Smooth muscle cell (in vitro differentiated cells): ENCODE measurements at regions not wholly inside any gene's neighbourhood (a gene's known extent, or its start where the extent isn't known, plus 50 kb on each side); places are given as distances from the start of the nearest gene placed in this dataset.

Experiments used
- DNase-seq: peaks from one replicate; lab custom pipeline; 2025; ENCODE audit not compliant: unreplicated experiment; lab: John Stamatoyannopoulos, UW
- H2AFZ ChIP-seq: fragments of 200-600 bp; sonication (generic); 2 replicates; pipeline ENCODE4 v1.6.0; 2016; ENCODE audit warnings: antibody characterized with exemption, low read depth, mild to moderate bottlenecking
- H3F3A ChIP-seq: fragments of 200-600 bp; sonication (generic); 2 replicates; pipeline ENCODE4 v1.6.0; 2017; ENCODE audit warnings: antibody characterized with exemption, low read depth
- H3K27ac ChIP-seq: fragments of 200-600 bp; sonication (generic); 2 replicates; pipeline ENCODE4 v1.5.1; 2016; ENCODE audit warnings: low read depth, mild to moderate bottlenecking
- H3K27me3 ChIP-seq: fragments of 200-600 bp; sonication (generic); 2 replicates; pipeline ENCODE4 v1.6.1; 2016; ENCODE audit warnings: low read depth, mild to moderate bottlenecking
- H3K36me3 ChIP-seq: fragments of 200-600 bp; sonication (generic); 2 replicates; pipeline ENCODE4 v1.5.1; 2016; ENCODE audit warnings: low read depth
- H3K4me1 ChIP-seq: fragments of 200-600 bp; sonication (generic); 2 replicates; pipeline ENCODE4 v1.5.1; 2016; ENCODE audit warnings: low read depth
- H3K4me2 ChIP-seq: fragments of 200-600 bp; sonication (generic); 2 replicates; pipeline ENCODE4 v1.6.0; 2016; ENCODE audit warnings: mild to moderate bottlenecking
- H3K4me3 ChIP-seq: fragments of 200-600 bp; sonication (generic); 2 replicates; pipeline ENCODE4 v1.5.1; 2016; ENCODE audit warnings: mild to moderate bottlenecking
- H3K79me2 ChIP-seq: fragments of 200-600 bp; sonication (generic); 2 replicates; pipeline ENCODE4 v1.6.0; 2016; ENCODE audit warnings: low read depth, mild to moderate bottlenecking
- H3K9ac ChIP-seq: fragments of 200-600 bp; sonication (generic); 2 replicates; pipeline ENCODE4 v1.6.0; 2016; ENCODE audit warnings: low read depth
- H3K9me3 ChIP-seq: fragments of 200-600 bp; sonication (generic); replicated peaks from 2 replicates; pipeline ENCODE4 v1.5.1; 2016; ENCODE audit warnings: low read depth
- H4K20me1 ChIP-seq: fragments of 200-600 bp; sonication (generic); 2 replicates; pipeline ENCODE4 v1.6.0; 2016; ENCODE audit warnings: low read depth
- CTCF ChIP-seq: fragments of 200-600 bp; sonication (generic); IDR thresholded peaks from 2 replicates; pipeline ENCODE4 v1.5.1; 2017; ENCODE audit warnings: borderline replicate concordance, mild to moderate bottlenecking, antibody characterized with exemption; ENCODE audit not compliant: insufficient read depth, poor library complexity, severe bottlenecking
- WGBS: methylation state at CpG from one replicate; pipeline ENCODE4 v1.1.7; 2016; ENCODE audit warnings: low lambda C conversion rate; 5-methylcytosine and 5-hydroxymethylcytosine counted together

- Histone ChIP-seq H3F3A (no peaks in the 10 kb centered on the region), H3K4me1 (no peaks in the 10 kb centered on the region), H3K4me2 (no peak overlapping the region), H3K27me3 (no peaks in the 10 kb centered on the region), H2AFZ (no peak overlapping the region), H3K9ac (no peak overlapping the region), H3K79me2 (no peaks in the 10 kb centered on the region), H3K36me3 (no peaks in the 10 kb centered on the region), H3K27ac (no peak overlapping the region), H3K4me3 (no peak overlapping the region), H3K9me3 (no peaks in the 10 kb centered on the region), H4K20me1 (no peaks in the 10 kb centered on the region)
- no peak for DNase-seq
- 91% methylated on average over 1 of the region's 1 CpG for WGBS
- no peak for TF ChIP-seq CTCF
Measured at GRCh38 chr20:16914277-16914676, 166.1 kb downstream of the OTOR start.

GRCh38 chr20:16916165-16916564 is 168.0 kb downstream of the OTOR start:
- Histone ChIP-seq H3K36me3 (no peaks in the 10 kb centered on the region), H3F3A (no peaks in the 10 kb centered on the region)

GRCh38 chr20:16917636-16918035 is 169.5 kb downstream of the OTOR start:
- no peak for TF ChIP-seq CTCF
- H3K4me2 ChIP-seq = no peak overlapping the region
- H3K4me3 ChIP-seq = no peak overlapping the region
- H3K9me3 ChIP-seq = no peaks in the 10 kb centered on the region
- no peak overlapping the region for H3K9ac ChIP-seq
- no peak overlapping the region for H3K27ac ChIP-seq
- H3K4me1 ChIP-seq = no peaks in the 10 kb centered on the region
- H3F3A ChIP-seq = no peaks in the 10 kb centered on the region
- H3K36me3 ChIP-seq = no peaks in the 10 kb centered on the region
- H3K27me3 ChIP-seq = no peaks in the 10 kb centered on the region
- H4K20me1 ChIP-seq = no peaks in the 10 kb centered on the region
- no peak for DNase-seq
- WGBS = 71% methylated on average over 1 of the region's 1 CpG
- no peaks in the 10 kb centered on the region for H3K79me2 ChIP-seq
- no peak overlapping the region for H2AFZ ChIP-seq

More at GRCh38 chr20:16916165-16916564, 168.0 kb downstream of the OTOR start:
- no peaks in the 10 kb centered on the region for H4K20me1 ChIP-seq
- 88% methylated on average over 1 of the region's 1 CpG for WGBS
- no peak overlapping the region for H3K9ac ChIP-seq
- DNase-seq = no peak
- no peak overlapping the region for H3K27ac ChIP-seq
- no peak overlapping the region for H3K4me3 ChIP-seq
- no peak for TF ChIP-seq CTCF
- no peaks in the 10 kb centered on the region for H3K4me1 ChIP-seq
- no peak overlapping the region for H2AFZ ChIP-seq
- H3K9me3 ChIP-seq = no peaks in the 10 kb centered on the region
- no peaks in the 10 kb centered on the region for H3K79me2 ChIP-seq
- no peak overlapping the region for H3K4me2 ChIP-seq
- no peaks in the 10 kb centered on the region for H3K27me3 ChIP-seq

- Histone ChIP-seq H3K4me3 (no peak overlapping the region), H3K4me1 (no peaks in the 10 kb centered on the region), H4K20me1 (no peaks in the 10 kb centered on the region), H3F3A (no peaks in the 10 kb centered on the region), H3K27me3 (no peaks in the 10 kb centered on the region), H3K4me2 (no peak overlapping the region), H3K36me3 (no peaks in the 10 kb centered on the region), H3K79me2 (no peaks in the 10 kb centered on the region), H3K9me3 (no peaks in the 10 kb centered on the region), H3K27ac (no peak overlapping the region), H3K9ac (no peak overlapping the region), H2AFZ (no peak overlapping the region)
- WGBS = 98% methylated on average over 4 of the region's 4 CpGs
- TF ChIP-seq CTCF = no peak
- no peak for DNase-seq
Measured at GRCh38 chr20:16918366-16918765, 170.2 kb downstream of the OTOR start.
